ENCODE measurements at regions not wholly inside any gene's neighbourhood (a gene's known extent, or its start where the extent isn't known, plus 50 kb on each side); places are given as distances from the start of the nearest gene placed in this dataset.
"Not testable (repeated sequence)": the region's sequence is repeated elsewhere in the genome, so short reads cannot be mapped to it uniquely, and the experiment has no call there.

GRCh38 chr9:101848485-101848919 lies 110.1 kb upstream of the GRIN3A start:
- no peak overlapping the region for H3K4me3 ChIP-seq (ENCODE audit: low read length)
- DNase-seq (ENCODE audit: low read depth, low spot score): no peak

GRCh38 chr9:101846161-101846560 lies 107.7 kb upstream of the GRIN3A start:
- H3K4me3 ChIP-seq (ENCODE audit: low read length): no peak overlapping the region
- no peak for DNase-seq (ENCODE audit: low read depth, low spot score)

- no peak for DNase-seq (ENCODE audit: low read depth, low spot score)
- H3K4me3 ChIP-seq (ENCODE audit: low read length): no peak overlapping the region
These were observed 102.3 kb upstream of the GRIN3A start for GRCh38 chr9:101840694-101841188.

- not testable (repeated sequence) for H3K4me3 ChIP-seq (ENCODE audit: low read length); DNase-seq (ENCODE audit: low read depth, low spot score)
These were observed 100.5 kb upstream of the GRIN3A start for GRCh38 chr9:101838988-101839387.

GRCh38 chr9:101836021-101836420 lies 97.6 kb upstream of the GRIN3A start:
- H3K4me3 ChIP-seq (ENCODE audit: low read length): no peak overlapping the region
- no peak for DNase-seq (ENCODE audit: low read depth, low spot score)

- no peak for DNase-seq (ENCODE audit: low read depth, low spot score)
- H3K4me3 ChIP-seq (ENCODE audit: low read length): no peak overlapping the region
These were observed 94.0 kb upstream of the GRIN3A start for GRCh38 chr9:101832486-101832885.

GRCh38 chr9:101821450-101821849 lies 83.0 kb upstream of the GRIN3A start:
- not testable (repeated sequence) for DNase-seq (ENCODE audit: low read depth, low spot score); H3K4me3 ChIP-seq (ENCODE audit: low read length)

GRCh38 chr9:101820983-101821382 lies 82.5 kb upstream of the GRIN3A start:
- H3K4me3 ChIP-seq (ENCODE audit: low read length); DNase-seq (ENCODE audit: low read depth, low spot score): not testable (repeated sequence)

GRCh38 chr9:101814064-101814463 lies 75.6 kb upstream of the GRIN3A start:
- no peak for DNase-seq (ENCODE audit: low read depth, low spot score)
- H3K4me3 ChIP-seq (ENCODE audit: low read length): no peak overlapping the region

- DNase-seq (ENCODE audit: low read depth, low spot score); H3K4me3 ChIP-seq (ENCODE audit: low read length): not testable (repeated sequence)
These were observed 69.4 kb upstream of the GRIN3A start for GRCh38 chr9:101807879-101808278.

GRCh38 chr9:101796044-101796443 lies 57.6 kb upstream of the GRIN3A start:
- DNase-seq (ENCODE audit: low read depth, low spot score): no peak

GRCh38 chr9:101795147-101795546 lies 56.7 kb upstream of the GRIN3A start:
- no peak overlapping the region for H3K4me3 ChIP-seq (ENCODE audit: low read length)
- no peak for DNase-seq (ENCODE audit: low read depth, low spot score)

More at GRCh38 chr9:101796044-101796443, 57.6 kb upstream of the GRIN3A start:
- H3K4me3 ChIP-seq (ENCODE audit: low read length): no peak overlapping the region

- no peak overlapping the region for H3K4me3 ChIP-seq (ENCODE audit: low read length)
- no peak for DNase-seq (ENCODE audit: low read depth, low spot score)
These were observed 54.0 kb upstream of the GRIN3A start for GRCh38 chr9:101792475-101792874.

GRCh38 chr9:101791938-101792337 lies 53.5 kb upstream of the GRIN3A start:
- H3K4me3 ChIP-seq (ENCODE audit: low read length): no peak overlapping the region
- peak; percentile 25 for DNase-seq (ENCODE audit: low read depth, low spot score)

GRCh38 chr9:101791533-101791932 lies 53.1 kb upstream of the GRIN3A start:
- no peak for DNase-seq (ENCODE audit: low read depth, low spot score)
- H3K4me3 ChIP-seq (ENCODE audit: low read length): no peak overlapping the region

Data from Jurkat, Clone E6-1 (cell line).